HepG2 (cell line): ENCODE measurements at regions not wholly inside any gene's neighbourhood (a gene's known extent, or its start where the extent isn't known, plus 50 kb on each side); places are given as distances from the start of the nearest gene placed in this dataset.

ENCODE experiments used
- ATAC-seq: fragments of 200-7000 bp; cut with Tn5 transposase; 3 replicates; pipeline ENCODE4 v1.9.1; 2020; ENCODE audit warnings: mild to moderate bottlenecking, moderate library complexity
- BruUV-seq: library from RNA; stranded (reverse); fragments of 400-500 nt; replicated peaks from 2 replicates; lab custom pipeline; 2021; lab: Mats Ljungman, UMichigan
- CTCF ChIA-PET: fragments of 300-600 bp; formaldehyde crosslinking; extraction: SDS; loops from one replicate; lab custom pipeline; 2021; ENCODE audit warnings: low total read pairs, inconsistent platforms, low intra/inter-chr PET ratio; lab: Yijun Ruan, JAX
- POLR2A ChIA-PET: fragments of 350-600 bp; sonication (Branson Sonifier 250); formaldehyde crosslinking; loops from one replicate; lab custom pipeline; 2020; ENCODE audit warnings: antibody characterized with exemption, inconsistent platforms; lab: Yijun Ruan, JAX
- DNase-seq: peaks from one replicate; pipeline ENCODE4 v3.0.0-alpha.2; 2015; ENCODE audit warnings: low spot score
- FAIRE-seq: peaks from 3 replicates; lab custom pipeline; 2011; peaks lifted over from hg19 to GRCh38; lab: Jason Lieb, UNC
- H2AFZ ChIP-seq: one replicate; pipeline ENCODE4 v1.6.1; 2011; ENCODE audit warnings: low read length, inconsistent platforms
- H3K27ac ChIP-seq: fragments of 300-600 bp; 3 replicates; pipeline ENCODE4 v1.8.0; 2011; ENCODE audit warnings: mixed run types, mild to moderate bottlenecking, mixed read lengths, low read length, inconsistent platforms; ENCODE audit not compliant: insufficient read depth; ENCODE audit errors: extremely low read length
- H3K27me3 ChIP-seq, 2 experiments: fragments of 200-600 bp in 1 of 2; 2 replicates in 1 of 2; 3 replicates in 1 of 2; pipeline versions ENCODE4 v1.6.0 to v1.8.0; 2011; ENCODE audit warnings: low read length in 2 of 2, mild to moderate bottlenecking in 2 of 2, moderate library complexity in 2 of 2, inconsistent platforms in 1 of 2; ENCODE audit not compliant: insufficient read depth in 2 of 2, control insufficient read depth in 1 of 2
- H3K36me3 ChIP-seq, 2 experiments: fragments of 200-600 bp in 1 of 2; replicated peaks in 1 of 2; 2 replicates in 1 of 2; 3 replicates in 1 of 2; pipeline versions ENCODE4 v1.5.1 to v1.8.0; 2011; ENCODE audit warnings: low read length in 2 of 2, inconsistent platforms in 1 of 2; ENCODE audit not compliant: insufficient read depth in 2 of 2, control insufficient read depth in 1 of 2
- H3K4me1 ChIP-seq: 2 replicates; pipeline ENCODE4 v1.5.1; 2012; ENCODE audit warnings: low read length, inconsistent platforms; ENCODE audit not compliant: insufficient read depth
- H3K4me2 ChIP-seq: 2 replicates; pipeline ENCODE4 v1.6.0; 2011; ENCODE audit warnings: low read depth, low read length, inconsistent platforms
- H3K4me3 ChIP-seq, 3 experiments: fragments of 200-600 bp in 1 of 3; sonication (generic), shearing (Covaris generic) in 1 of 3; replicated peaks in 1 of 3; 2 replicates each; pipeline ENCODE4 v1.5.1; 2011 to 2016; ENCODE audit warnings: low read length in 3 of 3, inconsistent platforms in 2 of 3, low read depth in 2 of 3, mild to moderate bottlenecking in 2 of 3, control low read depth in 1 of 3, mixed read lengths in 1 of 3; ENCODE audit not compliant: insufficient read depth in 1 of 3
- H3K79me2 ChIP-seq: one replicate; pipeline ENCODE4 v1.6.1; 2011; ENCODE audit warnings: low read length, inconsistent platforms; ENCODE audit not compliant: insufficient read depth
- H3K9ac ChIP-seq: 2 replicates; pipeline ENCODE4 v1.6.0; 2011; ENCODE audit warnings: mild to moderate bottlenecking, low read depth, low read length, inconsistent platforms; ENCODE audit not compliant: insufficient read depth
- H3K9me3 ChIP-seq: 2 replicates; pipeline ENCODE4 v1.5.1; 2012; ENCODE audit warnings: mild to moderate bottlenecking, low read length
- H4K20me1 ChIP-seq: 2 replicates; pipeline ENCODE4 v1.6.0; 2011; ENCODE audit warnings: inconsistent platforms, mild to moderate bottlenecking, low read length, moderate library complexity; ENCODE audit not compliant: insufficient read depth
- CEBPZ ChIP-seq: IDR thresholded peaks from 2 replicates; pipeline ENCODE4 v1.6.1; 2012; ENCODE audit warnings: low read length, improper control_type of control experiment
- HDAC2 ChIP-seq: sonication (generic); formaldehyde crosslinking; IDR thresholded peaks from 2 replicates; pipeline ENCODE4 v1.4.0; 2020; ENCODE audit warnings: missing genetic modification reagents
- KLF12 ChIP-seq: sonication (generic); formaldehyde crosslinking; IDR thresholded peaks from 2 replicates; pipeline ENCODE4 v1.4.0; 2020; ENCODE audit warnings: missing genetic modification reagents, borderline replicate concordance
- KLF6 ChIP-seq: IDR thresholded peaks from 2 replicates; pipeline ENCODE4 v1.8.0; 2016; ENCODE audit warnings: missing biosample characterization, missing genetic modification reagents
- MTA3 ChIP-seq: sonication (generic); formaldehyde crosslinking; IDR thresholded peaks from 2 replicates; pipeline ENCODE4 v1.4.0; 2020; ENCODE audit warnings: missing genetic modification reagents
- TBX3 ChIP-seq: fragments of 450-650 bp; IDR thresholded peaks from 2 replicates; pipeline ENCODE4 v1.6.1; 2017; ENCODE audit warnings: antibody characterized with exemption, mild to moderate bottlenecking, inconsistent platforms, borderline replicate concordance
- ZNF205 ChIP-seq: IDR thresholded peaks from 2 replicates; pipeline ENCODE4 v1.6.1; 2018; ENCODE audit warnings: missing biosample characterization, missing genetic modification reagents
- ZNF557 ChIP-seq: sonication (generic); formaldehyde crosslinking; IDR thresholded peaks from 2 replicates; pipeline ENCODE4 v1.4.0; 2020; ENCODE audit warnings: missing genetic modification reagents
- ZNF720 ChIP-seq: sonication (generic); formaldehyde crosslinking; IDR thresholded peaks from 2 replicates; pipeline ENCODE4 v1.4.0; 2020; ENCODE audit warnings: missing genetic modification reagents
- WGBS: methylation state at CpG from one replicate; pipeline ENCODE4 v1.1.6; 2017; ENCODE audit warnings: low lambda C conversion rate; 5-methylcytosine and 5-hydroxymethylcytosine counted together
- in situ Hi-C: cut with HindIII; loops from 2 replicates; pipeline ENCODE4 v1.10.0; 2017; ENCODE audit warnings: low pct_unique_long_range_greater_than_20kb; ENCODE audit not compliant: extremely low pct_ligation_motif_present
- intact Hi-C: fragments of 100-400 bp; cut with micrococcal nuclease; formaldehyde crosslinking; loops from one replicate; pipeline ENCODE4 v1.10.0; 2022; ENCODE audit not compliant: unreplicated experiment

- ChIA-PET CTCF (no interaction called here), POLR2A (no interaction called here)
- H3K27ac ChIP-seq: no peak overlapping the region
- H4K20me1 ChIP-seq: no peaks in the 10 kb centered on the region
- no peaks in the 10 kb centered on the region for H3K27me3 ChIP-seq
- ATAC-seq: no peak
- H3K4me3 ChIP-seq: no peak overlapping the region
- no peaks in the 10 kb centered on the region for H3K4me1 ChIP-seq
- H3K79me2 ChIP-seq: no peaks in the 10 kb centered on the region
- no peak for DNase-seq
- no peak overlapping the region for H2AFZ ChIP-seq
- peaks cover 26% of the 10 kb centered on the region for H3K9me3 ChIP-seq
- in situ Hi-C loops (no loop called here), intact Hi-C loops (no loop called here)
- FAIRE-seq: no peak
- 11% methylated on average over 12 of the region's 12 CpGs for WGBS
- no peak for TF ChIP-seq MTA3
- TF ChIP-seq KLF12 (CRISPR knock-in tag): no peak
- H3K36me3 ChIP-seq: no peaks in the 10 kb centered on the region
- no TSS peak for BruUV-seq
- H3K4me2 ChIP-seq: no peak overlapping the region
- H3K9ac ChIP-seq: no peak overlapping the region
Observed at GRCh38 chr7:68691261-68692216, 906.7 kb upstream of the AUTS2 start.

- DNase-seq: no peak
- Histone ChIP-seq H3K27me3 (no peaks in the 10 kb centered on the region), H2AFZ (no peak overlapping the region), H3K4me3 (no peak overlapping the region), H3K79me2 (no peaks in the 10 kb centered on the region), H4K20me1 (no peaks in the 10 kb centered on the region), H3K27ac (no peak overlapping the region), H3K9ac (no peak overlapping the region), H3K4me2 (no peak overlapping the region), H3K36me3 (no peaks in the 10 kb centered on the region), H3K4me1 (no peaks in the 10 kb centered on the region), H3K9me3 (peaks cover 26% of the 10 kb centered on the region)
- TF ChIP-seq ZNF720 (no peak), TBX3 (no peak), ZNF557 (CRISPR knock-in tag) (no peak), CEBPZ (no peak), ZNF205 (no peak), KLF6 (CRISPR knock-in tag) (no peak), HDAC2 (CRISPR knock-in tag) (no peak)
- in situ Hi-C loops: no loop called here
- no peak for ATAC-seq
- BruUV-seq: no TSS peak
- intact Hi-C loops: no loop called here
- POLR2A ChIA-PET: no interaction called here
- CTCF ChIA-PET: no interaction called here
- FAIRE-seq: no peak
- WGBS: 0% methylated on average over 4 of the region's 4 CpGs
Observed at GRCh38 chr7:68692511-68692910, 905.8 kb upstream of the AUTS2 start.
